ENCODE measurements at regions not wholly inside any gene's neighbourhood (a gene's known extent, or its start where the extent isn't known, plus 50 kb on each side); places are given as distances from the start of the nearest gene placed in this dataset.
"Not testable (repeated sequence)": the region's sequence is repeated elsewhere in the genome, so short reads cannot be mapped to it uniquely, and the experiment has no call there.

DNA sequence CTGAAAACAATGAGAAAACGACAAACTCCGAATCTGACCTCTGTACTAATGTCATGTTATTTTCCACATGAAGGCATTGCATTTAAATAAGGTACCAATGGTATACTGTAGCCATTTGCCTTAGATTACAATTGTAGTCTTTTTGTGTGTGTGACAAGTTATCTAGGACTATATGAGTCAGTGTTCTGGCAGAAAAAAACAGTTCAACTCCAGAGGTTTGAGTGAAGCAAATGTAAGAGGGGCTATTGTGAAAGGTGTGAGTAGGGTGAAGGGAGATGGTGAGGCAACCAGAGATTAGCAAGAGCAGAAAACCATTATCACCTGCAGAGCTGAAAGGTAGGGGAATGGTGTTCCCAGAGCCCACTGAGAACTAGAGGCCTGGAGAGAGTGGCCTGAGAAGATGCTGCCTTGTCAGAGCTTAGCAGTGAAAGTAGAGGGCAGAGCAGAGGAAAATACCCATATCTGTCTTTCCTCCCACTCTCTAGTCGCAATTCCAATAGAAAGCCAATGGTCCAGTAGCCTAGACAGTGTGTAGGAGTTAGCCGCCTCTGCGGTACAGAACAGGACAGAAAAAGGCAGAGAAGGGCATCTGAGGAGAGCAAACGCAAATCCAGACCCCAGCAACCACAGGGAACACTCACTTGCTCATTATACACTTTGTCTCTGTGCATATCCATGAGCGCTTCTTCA lies 112.2 kb downstream of the DYRK2 start:
- DNase-seq = no peak

GRCh38 chr12:67761566-67761965 lies 113.0 kb downstream of the DYRK2 start:
- DNase-seq = no peak

- no peak for DNase-seq
These were observed 115.5 kb downstream of the DYRK2 start for GRCh38 chr12:67764055-67764454.

DNA sequence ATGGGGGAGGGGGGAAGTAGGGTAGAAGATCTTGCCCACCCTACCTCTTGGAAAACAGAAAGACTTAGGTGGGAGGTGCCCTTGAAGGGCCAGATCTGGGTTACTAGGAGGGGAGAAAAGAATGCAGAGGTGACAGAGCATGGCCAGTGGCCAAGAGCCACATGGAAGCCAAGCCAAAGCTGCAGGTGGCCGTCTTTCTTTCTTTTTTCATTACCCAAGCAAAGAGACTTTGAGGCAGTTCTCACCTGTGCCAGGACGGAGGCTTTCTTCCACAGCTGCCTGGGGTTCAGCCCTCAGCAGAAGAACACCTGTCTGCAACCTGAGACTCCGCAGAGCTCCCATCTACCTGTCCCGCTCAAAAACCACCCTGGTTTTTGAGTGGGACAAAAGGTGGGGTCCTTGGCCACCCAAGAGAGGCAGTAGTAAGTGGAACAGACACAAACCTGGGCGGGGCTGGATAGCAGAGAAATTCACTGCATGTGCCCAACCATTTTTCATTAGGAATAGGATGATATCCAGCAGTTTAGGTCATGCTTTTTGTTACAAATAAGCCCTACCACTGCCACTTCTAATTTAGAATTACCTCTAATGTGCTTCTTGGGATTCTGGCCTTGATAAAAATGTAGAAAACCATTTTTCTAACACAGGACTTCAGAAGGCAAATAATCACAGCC lies 116.5 kb downstream of the DYRK2 start:
- no peak for DNase-seq

GRCh38 chr12:67765776-67766766 lies 117.5 kb downstream of the DYRK2 start:
- no peak for DNase-seq

- no peak for DNase-seq
These were observed 124.0 kb downstream of the DYRK2 start for GRCh38 chr12:67772267-67773169.

GRCh38 chr12:67773896-67774295 lies 125.4 kb downstream of the DYRK2 start:
- no peak for DNase-seq

DNA sequence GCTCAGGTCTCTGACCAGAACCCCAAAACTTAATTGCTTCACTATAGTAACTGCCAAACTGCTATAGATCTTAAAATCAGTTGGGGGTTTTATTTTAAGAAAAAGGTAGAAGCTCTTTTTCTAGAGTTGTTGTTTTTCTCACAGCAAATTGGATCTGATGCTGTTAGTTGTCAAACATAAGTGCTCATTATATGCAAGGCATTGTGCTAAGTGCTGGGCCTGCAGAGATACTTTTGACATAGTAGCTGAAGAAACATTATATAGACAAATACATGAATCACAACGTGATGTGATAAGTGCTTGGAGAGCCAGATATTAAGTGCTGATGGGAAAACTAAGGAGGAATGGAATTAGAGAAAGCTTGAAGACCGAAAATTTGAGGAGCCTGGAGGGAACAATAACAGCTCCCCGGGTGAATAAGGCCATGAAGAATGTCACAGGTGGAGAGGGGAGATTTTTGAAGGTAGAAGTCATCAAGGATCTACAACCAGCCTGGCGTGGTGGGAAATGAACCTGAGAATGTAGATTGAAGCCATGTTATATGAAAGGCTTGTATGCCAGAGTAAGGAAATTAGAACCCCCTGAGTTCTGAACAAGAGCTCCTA lies 126.5 kb downstream of the DYRK2 start:
- DNase-seq = no peak

DNA sequence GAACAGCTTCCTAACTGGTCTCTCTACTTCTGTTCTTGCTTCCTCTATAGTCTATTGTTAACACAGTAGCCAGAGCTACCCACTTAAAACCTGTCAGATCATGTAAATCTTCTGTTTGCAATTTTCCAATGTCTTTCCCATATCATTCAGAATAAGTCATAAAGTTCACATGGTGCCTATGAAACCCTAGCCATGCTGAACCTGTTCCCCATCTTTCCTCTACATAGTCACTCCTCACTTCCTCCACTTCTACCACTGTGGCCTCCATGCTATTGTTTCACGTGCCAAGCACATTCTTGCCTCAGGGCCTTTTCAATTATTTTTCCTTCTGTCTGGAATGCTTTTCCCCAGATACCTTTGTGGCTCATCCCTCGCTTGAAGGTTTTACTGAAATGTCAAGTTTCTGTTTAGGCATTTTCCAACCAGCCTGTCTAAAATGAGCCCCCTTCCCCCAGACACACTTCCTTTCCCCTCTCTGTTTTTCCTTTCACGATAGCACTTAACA lies 132.1 kb downstream of the DYRK2 start:
- no peak for DNase-seq

DNA sequence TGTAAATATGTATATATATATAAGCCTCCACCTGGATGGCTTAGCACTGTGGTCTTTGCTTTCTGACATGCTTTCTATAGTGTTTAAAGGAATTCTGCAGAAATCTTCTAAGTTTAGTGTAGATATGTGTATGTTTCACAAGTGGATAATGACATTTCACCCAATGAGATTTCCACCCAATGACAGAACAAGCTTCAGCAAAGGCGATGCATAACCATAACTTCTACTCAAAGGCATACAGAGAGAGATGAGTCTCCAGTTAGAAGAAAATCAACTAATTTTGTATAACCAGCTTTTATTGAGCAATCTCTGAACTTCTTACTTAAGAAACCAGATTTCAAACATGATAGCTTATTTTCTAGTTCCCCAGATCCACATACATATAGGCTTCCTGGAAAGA lies 134.0 kb downstream of the DYRK2 start:
- no peak for DNase-seq

GRCh38 chr12:67783393-67783792 lies 134.8 kb downstream of the DYRK2 start:
- DNase-seq = no peak

GRCh38 chr12:67784831-67785230 lies 136.3 kb downstream of the DYRK2 start:
- no peak for DNase-seq

- DNase-seq = no peak
These were observed 137.5 kb downstream of the DYRK2 start for GRCh38 chr12:67786086-67786485.

GRCh38 chr12:67788118-67788517 lies 139.6 kb downstream of the DYRK2 start:
- DNase-seq = no peak

- no peak for DNase-seq
These were observed 140.7 kb downstream of the DYRK2 start for GRCh38 chr12:67789266-67789665.

DNA sequence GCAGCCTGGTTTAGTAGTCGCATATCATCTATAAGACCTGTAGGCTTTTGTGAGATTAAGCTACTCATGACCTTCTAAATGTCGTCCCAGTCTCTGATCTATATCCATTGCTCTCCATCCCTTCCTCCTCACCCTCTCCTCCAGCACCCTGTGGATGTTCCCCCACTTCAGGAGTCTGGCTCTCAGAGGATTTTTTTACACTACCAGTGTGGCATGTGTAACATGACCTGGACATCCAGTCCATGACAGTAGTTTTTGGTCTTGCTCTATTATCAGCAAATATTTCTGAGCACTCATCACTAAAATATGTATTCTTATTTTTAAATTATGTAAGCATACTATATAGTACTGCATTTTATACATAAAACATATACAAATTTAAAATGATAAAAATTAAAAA lies 142.1 kb downstream of the DYRK2 start:
- no peak for DNase-seq

DNA sequence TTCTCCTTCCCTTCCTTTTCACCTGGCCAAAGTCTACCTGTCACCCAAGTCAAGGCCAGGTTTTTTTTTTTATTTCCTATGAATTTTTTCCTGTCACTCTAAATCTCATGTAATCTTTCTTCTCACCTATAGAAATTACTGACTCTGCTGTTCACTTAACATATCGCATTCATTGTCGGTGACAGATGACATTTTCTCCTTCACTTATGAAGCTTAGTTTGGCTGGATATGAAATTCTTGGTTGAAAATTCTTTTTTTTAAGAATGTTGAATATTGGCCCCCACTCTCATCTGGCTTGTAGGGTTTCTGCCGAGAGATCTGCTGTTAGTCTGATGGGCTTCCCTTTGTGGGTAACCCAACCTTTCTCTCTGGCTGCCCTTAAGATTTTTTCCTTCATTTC lies 142.8 kb downstream of the DYRK2 start:
- not testable (repeated sequence) for DNase-seq

- DNase-seq = no peak
These were observed 143.6 kb downstream of the DYRK2 start for GRCh38 chr12:67792185-67792584.

GRCh38 chr12:67794161-67794560 lies 145.6 kb downstream of the DYRK2 start:
- DNase-seq = no peak

DNA sequence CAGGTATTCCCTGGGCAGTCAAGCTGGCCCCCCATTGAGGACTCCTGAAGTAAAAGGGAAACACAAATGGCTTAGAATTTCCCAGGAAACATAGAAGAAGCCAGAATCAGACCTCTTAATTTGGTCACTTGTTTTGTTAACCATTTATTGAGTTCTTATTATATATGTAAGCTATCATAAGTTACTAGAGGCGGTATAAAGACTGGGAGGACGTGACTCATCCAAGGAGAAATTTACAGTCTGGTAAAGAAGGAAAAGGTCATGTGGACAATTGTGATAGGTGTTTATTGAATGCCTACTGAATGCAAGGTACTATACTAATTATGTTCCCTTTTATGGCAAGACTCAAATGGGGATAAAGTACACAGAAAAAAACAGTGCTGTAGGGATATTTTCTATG lies 146.7 kb downstream of the DYRK2 start:
- no peak for DNase-seq

DNA sequence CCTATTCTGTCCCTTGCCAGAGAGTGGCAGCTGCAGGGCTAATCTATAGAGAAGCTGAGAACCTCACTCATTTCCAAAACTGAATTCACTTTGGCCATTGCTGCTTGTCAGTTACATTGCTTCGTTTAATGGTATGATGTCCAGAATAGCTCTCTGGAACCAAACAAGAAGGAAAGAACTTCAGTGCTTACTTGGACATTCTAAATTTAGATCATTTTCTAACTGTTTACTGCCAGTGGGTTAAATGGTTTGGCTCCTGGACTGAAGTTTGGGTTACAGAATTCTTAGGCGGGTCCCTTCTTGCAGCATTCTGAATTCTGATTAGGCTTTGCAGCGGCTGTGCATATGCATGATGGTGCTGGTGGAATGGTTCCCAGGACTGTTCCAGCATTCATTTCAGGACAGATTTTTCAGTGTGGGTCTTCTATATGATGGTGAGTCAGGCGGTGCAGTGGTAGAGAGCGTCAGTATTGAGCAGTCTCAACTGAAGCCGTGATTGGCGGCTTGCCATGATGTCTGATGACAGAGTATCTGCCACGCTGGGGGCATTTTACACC lies 148.7 kb downstream of the DYRK2 start:
- DNase-seq = no peak

DNA sequence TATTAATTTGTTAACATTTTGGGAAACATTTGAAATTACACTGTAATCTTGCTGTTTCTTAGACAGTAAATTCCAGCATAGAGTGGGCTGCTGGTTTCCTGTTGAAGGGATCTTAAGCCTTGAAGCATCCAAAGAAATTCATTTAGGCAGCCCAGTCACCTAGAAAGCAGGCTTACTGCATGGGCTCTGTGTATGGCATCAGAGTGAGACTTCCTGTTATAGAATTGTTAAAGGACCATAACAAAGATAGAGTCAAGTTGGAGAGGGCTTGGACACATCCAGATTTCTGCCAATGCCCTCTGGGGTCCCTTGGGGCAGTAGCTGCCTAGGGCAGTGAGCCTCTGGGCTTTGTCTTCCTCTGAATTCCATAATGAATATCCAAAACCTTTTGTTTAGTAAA lies 149.2 kb downstream of the DYRK2 start:
- DNase-seq = no peak

All from activated CD8-positive, alpha-beta memory T cell treated with anti-CD3 and anti-CD28 coated beads for 24 hours (primary cell).